ENCODE measurements at regions not wholly inside any gene's neighbourhood (a gene's known extent, or its start where the extent isn't known, plus 50 kb on each side); places are given as distances from the start of the nearest gene placed in this dataset.
"Not testable (repeated sequence)": the region's sequence is repeated elsewhere in the genome, so short reads cannot be mapped to it uniquely, and the experiment has no call there.

- ATAC-seq, result no peak
Measured at GRCh38 chr11:46223252-46223513, 54.3 kb upstream of the CREB3L1 start.

- no peak for ATAC-seq
Measured at GRCh38 chr11:46222490-46223251, 54.8 kb upstream of the CREB3L1 start.

GRCh38 chr11:46220313-46220712 lies 57.1 kb upstream of the CREB3L1 start:
- ATAC-seq, result no peak

GRCh38 chr11:46216765-46217089 lies 60.7 kb upstream of the CREB3L1 start:
- no peak for ATAC-seq

GRCh38 chr11:46216019-46216764 lies 61.3 kb upstream of the CREB3L1 start:
- ATAC-seq, result no peak

- no peak for ATAC-seq
Measured at GRCh38 chr11:46215208-46215931, 62.1 kb upstream of the CREB3L1 start.

- ATAC-seq, result no peak
Measured at GRCh38 chr11:46212720-46213119, 64.7 kb upstream of the CREB3L1 start.

GRCh38 chr11:46210856-46211255 lies 66.6 kb upstream of the CREB3L1 start:
- ATAC-seq, result no peak

- ATAC-seq, result peak in 1 of 2 donors; percentile 33
Measured at GRCh38 chr11:46210133-46210636, 67.3 kb upstream of the CREB3L1 start.

GRCh38 chr11:46209624-46210023 lies 67.8 kb upstream of the CREB3L1 start:
- not testable (repeated sequence) for ATAC-seq

GRCh38 chr11:46208803-46209202 lies 68.7 kb upstream of the CREB3L1 start:
- no peak for ATAC-seq

- no peak for ATAC-seq
Measured at GRCh38 chr11:46207270-46207669, 70.2 kb upstream of the CREB3L1 start.

GRCh38 chr11:46204415-46204814 lies 73.0 kb upstream of the CREB3L1 start:
- ATAC-seq, result not testable (repeated sequence)

GRCh38 chr11:46203746-46204145 lies 73.7 kb upstream of the CREB3L1 start:
- no peak for ATAC-seq

- no peak for ATAC-seq
Measured at GRCh38 chr11:46202696-46203391, 74.6 kb upstream of the CREB3L1 start.

- no peak for ATAC-seq
Measured at GRCh38 chr11:46202149-46202548, 75.3 kb upstream of the CREB3L1 start.

- ATAC-seq, result no peak
Measured at GRCh38 chr11:46200537-46201281, 76.8 kb upstream of the CREB3L1 start.

- ATAC-seq, result no peak
Measured at GRCh38 chr11:46198245-46199240, 77.3 kb upstream of the PHF21A start.

- no peak for ATAC-seq
Measured at GRCh38 chr11:46197421-46197820, 76.2 kb upstream of the PHF21A start.

GRCh38 chr11:46188017-46188416 lies 66.8 kb upstream of the PHF21A start:
- ATAC-seq, result no peak

- ATAC-seq, result no peak
Measured at GRCh38 chr11:46183819-46184218, 62.6 kb upstream of the PHF21A start.
